MV-4-11 (cell line): ENCODE measurements at regions not wholly inside any gene's neighbourhood (a gene's known extent, or its start where the extent isn't known, plus 50 kb on each side); places are given as distances from the start of the nearest gene placed in this dataset.

Experiments used
- DNase-seq: peaks from one replicate; lab custom pipeline; 2025; lab: John Stamatoyannopoulos, UW

DNA sequence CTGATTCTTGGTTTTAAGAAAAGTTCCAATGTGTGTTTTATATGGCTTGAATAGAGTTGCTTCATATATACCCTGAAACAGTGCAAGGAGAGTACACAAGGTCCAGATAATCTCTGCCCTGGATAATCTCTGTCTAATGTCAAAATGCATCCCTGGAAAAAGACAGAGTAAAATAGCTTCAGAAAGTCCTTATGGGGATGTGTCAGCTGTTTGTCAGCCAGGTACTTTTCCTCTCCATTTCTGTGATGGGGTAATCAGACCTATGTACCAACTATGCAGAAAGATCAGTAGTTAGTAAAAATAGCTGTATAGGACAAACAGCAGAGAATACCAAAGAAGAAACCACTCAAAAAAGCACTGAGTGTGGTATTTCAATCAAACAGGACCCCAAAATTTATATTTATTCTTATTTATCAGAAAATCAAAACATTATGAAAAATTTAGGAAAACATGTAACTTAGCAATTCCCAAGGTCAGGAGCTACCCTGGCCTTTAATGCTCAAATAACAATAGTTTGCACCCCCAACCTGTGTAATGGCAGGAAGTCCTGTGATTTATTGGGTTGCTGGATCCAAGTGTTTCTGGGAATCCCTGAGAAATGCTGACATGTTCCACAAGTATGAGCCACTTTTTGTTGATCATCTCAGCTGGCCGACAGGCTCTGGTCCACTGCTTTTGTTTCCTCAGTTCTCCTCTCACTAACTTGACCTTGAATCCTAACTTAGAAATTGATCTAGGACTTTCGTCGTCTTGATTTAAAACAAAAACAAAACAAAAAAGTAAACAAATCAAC, 69.6 kb downstream of the MDH1 start:
- no peak for DNase-seq

DNA sequence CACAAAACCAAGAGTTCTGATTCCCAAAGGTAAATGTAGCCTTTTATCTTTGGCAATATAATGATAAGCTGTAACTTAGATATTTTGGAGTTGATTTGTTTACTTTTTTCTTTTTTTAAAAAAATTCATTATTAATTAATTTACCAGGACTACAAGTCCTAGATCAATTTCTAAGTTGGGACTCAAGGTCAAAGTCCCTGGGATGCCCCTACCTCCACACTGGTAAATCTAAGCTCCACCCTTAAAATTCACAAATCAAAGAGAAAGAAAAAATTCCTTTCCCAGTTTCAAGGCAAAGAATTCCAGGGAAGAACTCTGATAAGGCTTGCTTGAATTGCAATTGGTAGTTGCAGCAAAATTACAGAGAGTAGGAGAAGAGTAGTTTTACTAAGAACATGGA, 71.3 kb downstream of the MDH1 start:
- DNase-seq, result no peak

GRCh38 chr2:63661076-63661475, 72.3 kb downstream of the MDH1 start:
- peak; percentile 93 for DNase-seq

DNA sequence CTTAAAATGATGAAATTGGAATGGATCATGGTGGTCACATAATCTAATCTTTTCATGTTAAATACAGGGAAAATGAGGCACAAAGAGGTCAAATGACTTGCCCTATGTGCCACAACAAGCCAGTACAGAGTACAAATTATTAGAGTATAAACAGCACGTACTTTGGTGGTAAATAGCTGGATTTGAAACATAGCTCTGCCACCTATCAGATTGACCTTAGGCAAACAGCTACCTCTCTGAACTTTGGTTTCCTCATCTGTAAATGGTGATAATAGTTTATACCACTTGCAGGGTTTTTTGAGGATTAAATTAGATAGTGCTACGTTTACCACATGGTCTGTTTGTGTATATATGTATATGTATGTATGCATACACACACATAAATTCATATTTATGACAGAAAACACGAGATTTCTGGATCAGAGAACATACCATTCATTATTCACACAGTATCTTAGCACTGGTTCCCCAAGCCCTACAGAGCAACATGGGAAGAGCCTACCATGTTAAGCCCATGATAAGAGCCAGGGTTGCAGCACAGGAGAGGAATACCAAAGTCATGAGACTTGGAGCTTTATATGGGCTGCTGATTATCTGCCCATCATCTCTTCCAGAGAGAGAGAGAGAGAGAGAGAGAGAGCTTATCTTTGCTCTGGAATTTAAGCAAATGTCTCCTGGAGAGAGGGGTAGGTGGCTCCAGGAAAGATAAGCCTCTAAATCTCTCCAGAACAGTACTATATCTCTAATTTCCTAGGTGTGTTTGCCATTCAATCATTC, 73.5 kb downstream of the MDH1 start:
- no peak for DNase-seq

DNA sequence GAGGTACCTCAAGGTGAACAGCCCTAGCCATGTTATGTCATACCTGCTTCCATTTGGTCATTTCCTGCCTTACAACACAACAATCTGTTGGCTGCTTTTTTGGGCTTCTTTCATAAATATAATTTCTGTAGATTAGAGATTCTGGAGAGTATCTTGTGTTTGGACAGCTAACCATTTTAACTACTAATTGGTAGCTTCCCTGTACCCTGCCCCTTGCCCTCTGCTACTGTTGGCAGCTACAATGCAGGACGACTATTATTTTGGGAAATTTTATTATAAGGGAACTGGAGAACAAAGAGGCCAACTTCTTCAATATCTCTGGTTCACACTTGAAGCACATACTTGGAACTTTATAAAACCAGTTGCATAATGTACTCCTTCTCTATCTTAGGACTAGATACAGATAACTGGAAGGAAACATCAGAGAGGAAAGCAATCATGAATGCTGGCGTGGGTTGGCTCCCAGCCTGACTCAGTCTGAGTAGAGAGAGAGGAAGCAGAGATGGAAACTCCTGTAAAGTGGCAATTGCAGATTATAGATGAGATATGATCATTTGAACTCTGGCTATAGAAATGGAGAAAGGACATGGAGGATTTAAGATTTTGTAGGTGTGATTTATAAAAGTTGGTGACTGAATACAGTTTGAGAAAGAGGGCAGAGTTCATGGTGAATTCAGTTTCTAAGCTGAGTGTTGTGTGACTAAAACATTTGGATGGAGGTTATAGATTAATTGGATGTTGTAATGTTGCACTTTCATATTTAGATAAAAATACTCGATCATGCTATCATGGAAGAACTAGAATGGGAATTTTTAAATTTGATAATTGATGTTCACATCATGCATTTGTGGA, 74.5 kb downstream of the MDH1 start:
- DNase-seq, result peak; percentile 11

DNA sequence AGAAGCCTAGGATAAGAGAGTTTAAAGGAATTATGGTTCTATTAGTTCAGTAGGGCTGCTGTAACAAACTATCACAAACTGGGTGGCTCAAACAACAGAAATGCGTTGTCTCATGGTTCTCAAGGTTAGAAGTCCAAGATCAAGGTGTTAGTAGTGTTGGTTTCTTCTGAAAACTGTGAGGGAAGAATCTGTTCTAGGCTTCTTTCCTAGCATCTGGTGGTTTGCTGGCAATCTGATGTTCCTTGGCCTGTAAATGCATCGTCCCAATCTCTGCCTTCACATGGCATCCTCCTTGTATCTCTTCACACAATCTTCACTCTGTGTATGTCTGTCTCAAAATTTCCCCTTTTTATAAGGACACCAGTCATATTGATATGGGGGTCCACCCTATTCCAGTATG, 76.3 kb downstream of the MDH1 start:
- DNase-seq, result no peak

- peak; percentile 22 for DNase-seq
Observed at GRCh38 chr2:63665846-63666475, 77.2 kb downstream of the MDH1 start.

GRCh38 chr2:63667132-63667700, 78.5 kb downstream of the MDH1 start:
- DNase-seq, result no peak

DNA sequence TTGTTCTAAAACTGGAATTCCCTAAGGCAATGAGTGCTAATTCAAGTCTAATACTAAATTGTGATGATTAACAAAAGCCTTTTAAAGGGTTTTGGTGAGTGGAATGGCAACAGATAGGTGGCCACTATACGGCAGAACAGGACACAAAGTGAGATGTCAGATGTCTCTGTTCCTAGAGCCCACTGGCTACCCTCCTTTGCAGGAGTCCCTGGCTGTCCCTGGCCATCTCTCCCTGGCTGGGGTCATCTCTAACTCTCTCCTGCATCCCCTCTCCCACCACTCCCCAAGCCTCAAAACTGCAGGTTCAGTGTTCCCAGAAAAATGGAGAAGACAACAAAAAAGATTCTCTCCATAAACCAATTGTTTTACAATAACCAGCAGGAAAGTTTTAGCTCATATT, 79.2 kb downstream of the MDH1 start:
- DNase-seq, result no peak

- DNase-seq, result no peak
Observed at GRCh38 chr2:63668466-63668865, 79.7 kb downstream of the MDH1 start.

DNA sequence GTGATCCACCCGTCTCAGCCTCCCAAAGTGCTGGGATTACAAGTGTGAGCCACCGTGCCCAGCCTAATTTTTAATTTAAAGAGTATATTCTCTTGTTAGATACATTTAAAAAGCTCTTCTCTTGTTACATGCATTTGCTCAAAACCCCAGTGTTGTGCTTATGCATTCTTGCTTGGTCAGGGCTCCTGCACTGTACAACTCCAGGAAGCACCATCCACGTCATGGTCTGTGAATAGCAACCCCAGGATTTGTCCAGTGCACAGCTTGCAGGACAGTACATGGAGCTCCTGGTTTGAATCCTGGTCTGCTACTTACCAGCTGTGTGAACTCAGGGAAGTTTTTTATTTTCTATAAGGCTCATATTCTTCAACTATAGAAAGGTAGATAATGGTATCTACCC, 80.8 kb downstream of the MDH1 start:
- DNase-seq, result no peak

DNA sequence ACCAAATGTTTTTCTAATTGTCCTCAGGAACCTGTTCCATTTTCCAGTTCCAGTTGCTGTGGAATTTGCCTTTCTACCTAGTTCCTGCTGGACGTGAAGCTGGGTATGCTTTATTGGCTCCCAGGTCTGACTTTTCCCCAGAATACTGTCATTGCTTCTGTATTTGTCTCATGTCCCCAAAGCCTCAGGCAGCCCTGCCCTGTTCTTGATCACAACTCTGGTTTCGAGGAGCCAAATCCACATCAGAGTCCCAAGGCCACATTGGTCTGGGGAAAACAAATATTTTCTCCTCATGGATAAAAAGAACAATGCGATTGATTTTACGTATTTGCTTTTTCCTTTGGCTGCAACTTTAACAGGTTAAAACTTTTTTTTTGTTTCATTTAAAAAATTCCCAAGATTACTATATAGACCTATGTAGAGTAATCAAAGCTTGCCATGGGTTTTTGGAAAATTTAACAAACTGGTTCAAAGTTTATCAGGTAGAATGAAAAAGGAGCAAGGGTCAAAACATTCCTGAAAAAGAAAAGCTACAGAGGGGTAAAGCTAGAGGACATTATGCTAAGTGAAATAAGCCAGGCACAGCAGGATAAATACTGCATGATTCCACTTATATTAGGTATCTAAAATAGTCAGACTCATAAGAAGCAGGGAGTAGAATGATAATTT, 85.2 kb downstream of the MDH1 start:
- DNase-seq, result no peak

DNA sequence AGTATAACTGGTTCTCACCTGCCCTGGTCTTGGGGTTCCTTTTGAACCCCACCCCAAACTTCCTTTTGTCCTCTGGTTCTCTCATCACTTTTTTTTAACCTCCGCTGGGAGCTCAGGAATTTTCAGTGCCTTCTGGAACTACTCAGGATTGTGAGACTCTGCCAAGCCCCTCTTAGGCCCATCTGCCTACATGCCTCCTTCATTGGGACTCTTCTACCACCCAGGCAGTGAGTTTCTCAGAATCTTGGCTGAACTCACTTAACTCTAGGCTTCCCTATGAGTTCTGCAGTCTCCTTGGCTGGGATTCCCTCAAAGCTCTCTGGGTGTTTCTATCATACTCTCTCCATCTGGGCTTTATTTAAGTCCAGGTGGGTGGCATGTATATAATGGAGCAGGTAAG, 86.3 kb downstream of the MDH1 start:
- no peak for DNase-seq

DNA sequence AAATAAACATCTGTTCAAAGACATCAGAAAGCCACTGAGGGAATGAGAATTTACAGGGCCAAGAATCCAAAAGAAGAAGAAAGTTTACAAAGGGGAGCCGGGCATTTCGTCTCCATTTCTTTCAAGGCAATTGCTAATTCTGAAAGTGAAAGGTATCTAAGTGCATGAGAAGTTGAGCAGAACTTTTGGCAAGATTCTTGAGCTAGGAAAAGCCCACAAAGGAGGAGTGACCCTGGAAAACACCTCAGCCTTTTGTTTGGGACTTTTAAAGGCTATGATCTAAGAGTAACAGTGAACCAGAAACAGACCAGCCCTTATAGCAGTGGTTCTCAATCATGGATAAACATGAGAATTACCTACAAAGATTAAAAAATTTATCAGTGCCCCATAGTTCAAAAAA, 87.4 kb downstream of the MDH1 start:
- DNase-seq, result no peak

- DNase-seq, result no peak
Observed at GRCh38 chr2:63678085-63678484, 89.3 kb downstream of the MDH1 start.

DNA sequence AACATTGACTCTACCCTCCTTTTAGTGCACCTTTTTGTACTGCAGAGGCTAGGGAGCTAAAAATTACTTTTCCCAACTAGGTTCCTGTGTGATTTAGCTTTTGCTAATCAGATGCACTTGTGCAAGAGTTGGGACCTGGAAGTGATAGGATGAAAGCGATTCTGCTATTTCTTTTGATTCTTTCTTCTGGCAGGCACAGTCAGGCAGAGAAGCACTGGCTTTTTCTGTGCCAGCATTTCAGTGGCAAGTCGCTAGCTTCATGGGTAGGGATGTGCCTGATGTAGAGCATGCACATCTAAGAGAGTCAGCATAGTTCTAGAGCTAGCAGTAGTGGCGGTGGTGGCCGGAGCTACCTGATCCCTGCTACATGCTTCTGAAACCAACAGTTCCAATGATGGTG, 89.8 kb downstream of the MDH1 start:
- no peak for DNase-seq

GRCh38 chr2:63679252-63679855, 90.6 kb downstream of the MDH1 start:
- DNase-seq, result no peak

GRCh38 chr2:63680455-63680854, 91.7 kb downstream of the MDH1 start:
- DNase-seq, result no peak

DNA sequence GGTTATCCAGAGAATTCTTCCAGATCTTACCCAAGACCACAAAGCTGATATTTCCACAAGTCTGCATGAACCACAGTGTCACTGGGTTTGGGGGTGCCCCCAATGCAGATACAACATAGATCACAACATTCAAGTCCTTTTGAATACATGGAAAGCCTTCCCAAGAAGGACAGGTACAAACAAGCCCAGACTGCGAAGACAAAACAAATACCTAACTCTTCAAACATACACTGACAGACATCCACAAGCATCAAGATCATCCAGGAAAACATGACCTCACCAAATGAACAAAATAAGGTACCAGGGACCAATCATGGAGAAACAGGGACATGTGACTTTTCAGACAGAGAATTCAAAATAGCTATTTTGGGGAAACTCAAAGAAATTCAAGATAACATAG, 93.1 kb downstream of the MDH1 start:
- DNase-seq, result no peak

GRCh38 chr2:63692002-63692606, 103.3 kb downstream of the MDH1 start:
- DNase-seq, result peak; percentile 35
